Endothelial cell of umbilical vein (primary cell): ENCODE measurements at regions not wholly inside any gene's neighbourhood (a gene's known extent, or its start where the extent isn't known, plus 50 kb on each side); places are given as distances from the start of the nearest gene placed in this dataset.

Experiments used
- BruUV-seq: library from RNA; stranded (reverse); fragments of 400-500 nt; replicated peaks from 2 replicates; lab custom pipeline; 2021; lab: Mats Ljungman, UMichigan
- CTCF ChIA-PET: fragments of 300-600, 350-600 bp; sonication (Branson Sonifier 250); formaldehyde crosslinking; loops from one replicate; lab custom pipeline; 2021; ENCODE audit warnings: antibody characterized with exemption, inconsistent platforms; lab: Charles Lee
- POLR2A ChIA-PET: fragments of 300-600, 350-600 bp; sonication (Branson Sonifier 250); formaldehyde crosslinking; loops from one replicate; lab custom pipeline; 2021; ENCODE audit warnings: antibody characterized with exemption, inconsistent platforms; lab: Charles Lee
- DNase-seq: peaks from one replicate; pipeline ENCODE4 v3.0.0-alpha.2; 2011; ENCODE audit warnings: low read depth, low spot score
- FAIRE-seq: peaks from 2 replicates; lab custom pipeline; 2011; peaks lifted over from hg19 to GRCh38; lab: Jason Lieb, UNC
- H2AFZ ChIP-seq: 2 replicates; pipeline ENCODE4 v1.6.0; 2012; ENCODE audit warnings: low read depth, low read length, control low read depth, inconsistent platforms
- H3K27ac ChIP-seq: 2 replicates; pipeline ENCODE4 v1.5.1; 2011; ENCODE audit warnings: low read depth, mild to moderate bottlenecking, control low read depth, low read length, moderate library complexity; ENCODE audit not compliant: insufficient read depth
- H3K27me3 ChIP-seq, 2 experiments: 2 replicates each; pipeline versions ENCODE4 v1.6.0 to v1.6.1; 2011; ENCODE audit warnings: low read length in 2 of 2, mixed read lengths in 1 of 2; ENCODE audit not compliant: control insufficient read depth in 2 of 2, insufficient read depth in 2 of 2
- H3K36me3 ChIP-seq, 2 experiments: 2 replicates in 1 of 2; 3 replicates in 1 of 2; pipeline ENCODE4 v1.5.1; 2011; ENCODE audit warnings: low read length in 2 of 2, mild to moderate bottlenecking in 1 of 2, moderate library complexity in 1 of 2; ENCODE audit not compliant: control insufficient read depth in 2 of 2, insufficient read depth in 2 of 2; ENCODE audit errors: extremely low read depth in 1 of 2
- H3K4me1 ChIP-seq: 3 replicates; pipeline ENCODE4 v1.5.1; 2011; ENCODE audit warnings: mild to moderate bottlenecking, low read length; ENCODE audit not compliant: control insufficient read depth, insufficient read depth; ENCODE audit errors: extremely low read depth
- H3K4me2 ChIP-seq: 2 replicates; pipeline ENCODE4 v1.6.1; 2011; ENCODE audit warnings: low read length, control low read depth, mixed read lengths; ENCODE audit not compliant: insufficient read depth
- H3K4me3 ChIP-seq, 3 experiments: fragments of 200-600 bp in 1 of 3; sonication (generic), shearing (Covaris generic) in 1 of 3; replicated peaks in 1 of 3; 2 replicates each; pipeline ENCODE4 v1.5.1; 2011 to 2016; ENCODE audit warnings: control low read depth in 3 of 3, low read length in 3 of 3, mild to moderate bottlenecking in 2 of 3, inconsistent platforms in 1 of 3, low read depth in 1 of 3, moderate library complexity in 1 of 3; ENCODE audit not compliant: insufficient read depth in 1 of 3
- H3K79me2 ChIP-seq: 2 replicates; pipeline ENCODE4 v1.6.0; 2012; ENCODE audit warnings: low read length, inconsistent platforms; ENCODE audit not compliant: control insufficient read depth, insufficient read depth
- H3K9ac ChIP-seq: replicated peaks from 2 replicates; pipeline ENCODE3; 2011; ENCODE audit warnings: low read length, control low read depth; ENCODE audit not compliant: insufficient read depth; ENCODE audit errors: extremely low read depth
- H3K9me1 ChIP-seq: replicated peaks from 3 replicates; pipeline ENCODE4 v1.6.0; 2011; ENCODE audit warnings: mild to moderate bottlenecking, low read length; ENCODE audit not compliant: control insufficient read depth, insufficient read depth; ENCODE audit errors: extremely low read depth
- H3K9me3 ChIP-seq: replicated peaks from 2 replicates; pipeline ENCODE4 v1.5.1; 2012; ENCODE audit warnings: low read length, inconsistent platforms; ENCODE audit not compliant: control insufficient read depth, insufficient read depth
- H4K20me1 ChIP-seq: replicated peaks from 2 replicates; pipeline ENCODE3; 2011; ENCODE audit warnings: mild to moderate bottlenecking, low read length; ENCODE audit not compliant: control insufficient read depth, insufficient read depth; ENCODE audit errors: extremely low read depth
- CTCF ChIP-seq, 2 donors: IDR thresholded peaks; 1 replicate in 1 of 2; 2 replicates in 1 of 2; pipeline ENCODE4 v1.5.1; 2011; ENCODE audit warnings: low read length in 2 of 2, mild to moderate bottlenecking in 2 of 2, moderate library complexity in 2 of 2, control low read depth in 1 of 2, inconsistent platforms in 1 of 2, low read depth in 1 of 2; ENCODE audit not compliant: insufficient read depth in 1 of 2; ENCODE audit errors: extremely low read depth in 1 of 2
- EZH2 ChIP-seq: IDR thresholded peaks from 2 replicates; pipeline ENCODE4 v1.6.1; 2012; ENCODE audit warnings: borderline replicate concordance, low read depth, mild to moderate bottlenecking, moderate library complexity, low read length, inconsistent platforms; ENCODE audit not compliant: severe bottlenecking
- FOS ChIP-seq: IDR thresholded peaks from 2 replicates; pipeline ENCODE4 v1.6.1; 2011; ENCODE audit warnings: mild to moderate bottlenecking, low read length, moderate library complexity, borderline replicate concordance; ENCODE audit not compliant: insufficient read depth
- GATA2 ChIP-seq: IDR thresholded peaks from 2 replicates; pipeline ENCODE4 v1.7.0; 2011; ENCODE audit warnings: low read depth, mild to moderate bottlenecking, moderate library complexity, mixed read lengths, low read length; ENCODE audit not compliant: insufficient read length, insufficient read depth
- JUN ChIP-seq: IDR thresholded peaks from 2 replicates; pipeline ENCODE4 v1.6.1; 2011; ENCODE audit warnings: borderline replicate concordance, low read depth; ENCODE audit not compliant: insufficient read length, insufficient read depth
- MAX ChIP-seq: IDR thresholded peaks from 2 replicates; pipeline ENCODE4 v1.6.1; 2011; ENCODE audit not compliant: insufficient read depth, insufficient read length
- MYC ChIP-seq: IDR thresholded peaks from one replicate; pipeline ENCODE4 v1.6.1; 2011; ENCODE audit warnings: mild to moderate bottlenecking, low read depth, low read length
- POLR2A ChIP-seq: IDR thresholded peaks from 2 replicates; pipeline ENCODE4 v1.6.1; 2012; ENCODE audit warnings: low read depth, mild to moderate bottlenecking, control low read depth, low read length
- POLR2AphosphoS5 ChIP-seq: IDR thresholded peaks from 2 replicates; pipeline ENCODE4 v1.6.1; 2012; ENCODE audit warnings: low read depth, mild to moderate bottlenecking, control low read depth, low read length, moderate library complexity; ENCODE audit not compliant: insufficient read depth
- dilution Hi-C: fragments of 300-500 bp; cut with MboI; formaldehyde crosslinking; loops from one replicate; pipeline ENCODE4 v1.15.0; 2019; ENCODE audit warnings: low sequenced_read_pairs; ENCODE audit not compliant: extremely low pct_ligation_motif_present
- intact Hi-C: fragments of 100-400 bp; cut with micrococcal nuclease; formaldehyde crosslinking; loops from one replicate; pipeline ENCODE4 v1.10.0; 2022

GRCh38 chr4:157564771-157565170 lies 344.2 kb downstream of the GRIA2 start:
- Histone ChIP-seq H2AFZ (no peak overlapping the region), H3K27ac (no peak overlapping the region), H3K36me3 (no peaks in the 10 kb centered on the region), H3K9me1 (no peaks in the 10 kb centered on the region), H3K4me1 (peaks cover 4% of the 10 kb centered on the region), H3K79me2 (no peaks in the 10 kb centered on the region), H3K4me3 (no peak overlapping the region), H3K9ac (no peak overlapping the region), H4K20me1 (no peaks in the 10 kb centered on the region), H3K27me3 (no peaks in the 10 kb centered on the region), H3K4me2 (no peak overlapping the region), H3K9me3 (no peaks in the 10 kb centered on the region)
- ChIA-PET POLR2A (no interaction called here), CTCF (no interaction called here)
- dilution Hi-C loops = no loop called here
- no TSS peak for BruUV-seq
- TF ChIP-seq EZH2 (no peak), MYC (no peak), POLR2AphosphoS5 (no peak), MAX (no peak), POLR2A (no peak), JUN (no peak), FOS (no peak), CTCF (IDR thresholded peaks at IDR 0.05; ENCODE audit: extremely low read depth in 1 of 2, insufficient read depth in 1 of 2, low read depth in 1 of 2, low read length in 2 of 2) (no peak), GATA2 (no peak)
- intact Hi-C loops = no loop called here
- no peak for DNase-seq
- no peak for FAIRE-seq
